OCI-LY7 (cell line): ENCODE measurements at regions not wholly inside any gene's neighbourhood (a gene's known extent, or its start where the extent isn't known, plus 50 kb on each side); places are given as distances from the start of the nearest gene placed in this dataset.

Experiments used
- BruUV-seq: library from RNA; stranded (reverse); fragments of 400-500 nt; replicated peaks from 2 replicates; lab custom pipeline; 2021; lab: Mats Ljungman, UMichigan
- CTCF ChIA-PET: fragments of 300-600 bp; sonication (Branson Sonifier 250); formaldehyde crosslinking; loops from one replicate; lab custom pipeline; 2022; ENCODE audit warnings: antibody characterized with exemption; ENCODE audit not compliant: unreplicated experiment; lab: Charles Lee
- POLR2A ChIA-PET: fragments of 300-600 bp; sonication (Branson Sonifier 250); formaldehyde crosslinking; loops from one replicate; lab custom pipeline; 2022; ENCODE audit warnings: antibody characterized with exemption; lab: Charles Lee
- DNase-seq: peaks from one replicate; pipeline ENCODE4 v3.0.0-alpha.2; 2015; ENCODE audit warnings: low spot score
- H2AFZ ChIP-seq: fragments of 200-600 bp; sonication (generic), shearing (Covaris generic); 2 replicates; pipeline ENCODE4 v1.6.1; 2014; ENCODE audit warnings: mild to moderate bottlenecking, antibody characterized with exemption, low read length, moderate library complexity
- H3K27ac ChIP-seq: fragments of 200-600 bp; sonication (generic); 2 replicates; pipeline ENCODE4 v1.5.1; 2014; ENCODE audit warnings: mixed run types, low read depth, mild to moderate bottlenecking, moderate library complexity, low read length, inconsistent platforms; ENCODE audit not compliant: poor library complexity, severe bottlenecking
- H3K36me3 ChIP-seq: fragments of 200-600 bp; sonication (generic); 2 replicates; pipeline ENCODE4 v1.6.1; 2014; ENCODE audit warnings: mild to moderate bottlenecking, antibody characterized with exemption, low read length, moderate library complexity, mixed read lengths; ENCODE audit not compliant: insufficient read depth
- H3K4me1 ChIP-seq: fragments of 200-600 bp; sonication (generic); 2 replicates; pipeline ENCODE4 v1.5.1; 2014; ENCODE audit warnings: mild to moderate bottlenecking, low read length; ENCODE audit not compliant: insufficient read depth, poor library complexity, severe bottlenecking
- H3K4me2 ChIP-seq: fragments of 200-600 bp; sonication (generic); 2 replicates; pipeline ENCODE4 v1.6.1; 2014; ENCODE audit warnings: mild to moderate bottlenecking, low read length
- H3K4me3 ChIP-seq: fragments of 200-600 bp; sonication (generic); 2 replicates; pipeline ENCODE4 v1.5.1; 2014; ENCODE audit warnings: mild to moderate bottlenecking, low read depth, low read length; ENCODE audit not compliant: poor library complexity, severe bottlenecking
- H3K79me2 ChIP-seq: fragments of 200-600 bp; sonication (generic); 2 replicates; pipeline ENCODE4 v1.6.1; 2016; ENCODE audit warnings: low read depth, mild to moderate bottlenecking, low read length, moderate library complexity, mixed read lengths; ENCODE audit not compliant: insufficient read depth
- H3K9me2 ChIP-seq: fragments of 200-600 bp; sonication (generic); 2 replicates; pipeline ENCODE4 v1.6.1; 2016; ENCODE audit warnings: mild to moderate bottlenecking, low read length, mixed read lengths; ENCODE audit not compliant: insufficient read depth
- H3K9me3 ChIP-seq: fragments of 200-600 bp; sonication (generic); 2 replicates; pipeline ENCODE4 v1.6.1; 2014; ENCODE audit warnings: mild to moderate bottlenecking, mixed run types, low read length, mixed read lengths
- H4K20me1 ChIP-seq: fragments of 200-600 bp; sonication (generic); 2 replicates; pipeline ENCODE4 v1.6.1; 2014; ENCODE audit warnings: mild to moderate bottlenecking, antibody characterized with exemption, low read length, moderate library complexity, mixed read lengths; ENCODE audit not compliant: insufficient read depth
- EZH2phosphoT487 ChIP-seq: fragments of 200-600 bp; sonication (generic); IDR thresholded peaks from 2 replicates; pipeline ENCODE4 v1.6.1; 2018; ENCODE audit warnings: low read depth, borderline replicate concordance, mild to moderate bottlenecking, mixed run types, antibody characterized with exemption, low read length, moderate library complexity, mixed read lengths
- intact Hi-C: fragments of 100-400 bp; cut with micrococcal nuclease; formaldehyde crosslinking; loops from one replicate; pipeline ENCODE4 v1.10.0; 2022; ENCODE audit not compliant: unreplicated experiment
- TF ChIP-seq, protein P1 (sequence below): fragments of 200-600 bp; sonication (generic); conservative IDR thresholded peaks from 2 replicates; pipeline ENCODE4 v1.5.1; 2014; ENCODE audit warnings: mild to moderate bottlenecking, antibody characterized with exemption, low read length, moderate library complexity, mixed read lengths

DNA sequence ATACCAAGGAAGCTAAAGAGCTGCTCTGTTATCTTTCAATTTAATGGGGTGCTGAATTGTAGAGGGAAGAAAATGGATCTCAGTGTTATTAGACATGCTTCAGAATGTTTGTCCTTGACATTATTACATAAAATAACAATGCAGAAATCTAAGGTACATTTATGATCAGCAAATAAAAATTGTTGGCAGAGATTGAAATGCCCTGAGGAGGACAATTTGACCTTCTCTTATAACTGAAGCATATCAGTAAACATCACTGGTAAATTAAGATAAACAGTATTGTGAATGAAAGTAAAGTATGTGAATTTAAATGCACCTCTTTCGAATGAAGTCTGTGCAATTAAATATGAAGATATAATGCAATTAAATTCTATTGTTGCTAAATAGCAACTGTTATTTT lies 1362.1 kb upstream of the ATXN8OS start:
- DNase-seq, result no peak

DNA sequence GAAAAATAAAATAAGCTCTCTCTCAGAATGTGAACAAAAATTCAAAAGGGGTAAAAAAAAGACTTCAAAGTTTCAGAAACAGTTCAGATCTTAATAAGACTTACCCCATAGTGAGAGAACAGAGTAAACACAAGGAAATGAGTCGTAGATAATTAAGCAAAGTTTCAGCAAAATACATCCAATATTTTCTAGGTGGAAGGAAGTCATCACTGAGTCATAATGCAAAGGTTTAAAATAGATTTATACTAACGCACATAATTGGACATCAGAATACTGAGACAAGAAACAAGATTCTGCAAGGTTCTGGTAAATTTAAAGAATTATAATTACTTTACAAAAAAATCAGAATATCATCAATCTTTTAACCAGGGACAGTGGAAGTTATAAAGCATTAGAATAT lies 1370.7 kb upstream of the ATXN8OS start:
- CTCF ChIA-PET, result no interaction called here

More for the DNA sequence above, 1362.1 kb upstream of the ATXN8OS start:
- Histone ChIP-seq H3K36me3 (no peaks in the 10 kb centered on the region), H2AFZ (no peak overlapping the region), H3K27ac (no peak overlapping the region), H3K9me3 (no peaks in the 10 kb centered on the region), H3K4me2 (no peak overlapping the region), H3K79me2 (no peaks in the 10 kb centered on the region), H4K20me1 (no peaks in the 10 kb centered on the region), H3K4me3 (no peak overlapping the region), H3K4me1 (no peaks in the 10 kb centered on the region), H3K9me2 (no peaks in the 10 kb centered on the region)
- no peak for TF ChIP-seq EZH2phosphoT487
- TF ChIP-seq, protein P1, sequence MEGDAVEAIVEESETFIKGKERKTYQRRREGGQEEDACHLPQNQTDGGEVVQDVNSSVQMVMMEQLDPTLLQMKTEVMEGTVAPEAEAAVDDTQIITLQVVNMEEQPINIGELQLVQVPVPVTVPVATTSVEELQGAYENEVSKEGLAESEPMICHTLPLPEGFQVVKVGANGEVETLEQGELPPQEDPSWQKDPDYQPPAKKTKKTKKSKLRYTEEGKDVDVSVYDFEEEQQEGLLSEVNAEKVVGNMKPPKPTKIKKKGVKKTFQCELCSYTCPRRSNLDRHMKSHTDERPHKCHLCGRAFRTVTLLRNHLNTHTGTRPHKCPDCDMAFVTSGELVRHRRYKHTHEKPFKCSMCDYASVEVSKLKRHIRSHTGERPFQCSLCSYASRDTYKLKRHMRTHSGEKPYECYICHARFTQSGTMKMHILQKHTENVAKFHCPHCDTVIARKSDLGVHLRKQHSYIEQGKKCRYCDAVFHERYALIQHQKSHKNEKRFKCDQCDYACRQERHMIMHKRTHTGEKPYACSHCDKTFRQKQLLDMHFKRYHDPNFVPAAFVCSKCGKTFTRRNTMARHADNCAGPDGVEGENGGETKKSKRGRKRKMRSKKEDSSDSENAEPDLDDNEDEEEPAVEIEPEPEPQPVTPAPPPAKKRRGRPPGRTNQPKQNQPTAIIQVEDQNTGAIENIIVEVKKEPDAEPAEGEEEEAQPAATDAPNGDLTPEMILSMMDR, result no peak
- POLR2A ChIA-PET, result no interaction called here
- CTCF ChIA-PET, result no interaction called here
- BruUV-seq, result no TSS peak
- intact Hi-C loops, result no loop called here

DNA sequence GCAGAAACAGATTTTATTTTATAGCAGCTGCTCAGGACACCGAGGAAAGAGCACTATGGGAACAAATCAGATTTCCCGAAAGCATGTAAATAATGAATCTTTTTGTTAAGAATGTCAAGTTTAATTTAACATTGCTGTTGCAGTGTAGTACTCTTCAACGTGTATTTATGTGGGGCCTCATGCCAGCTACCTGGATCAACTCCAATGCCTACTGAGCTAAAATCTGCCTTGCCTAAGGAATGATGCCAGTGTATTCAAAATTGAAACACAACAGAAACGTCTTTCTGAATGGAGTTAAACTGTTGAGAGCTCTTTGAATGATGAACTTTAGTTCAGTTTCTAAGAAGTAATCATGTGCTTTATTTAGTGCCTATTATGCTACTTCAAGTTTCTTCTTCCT lies 1379.8 kb upstream of the ATXN8OS start:
- H3K9me2 ChIP-seq, result no peaks in the 10 kb centered on the region
- no peak overlapping the region for H3K4me2 ChIP-seq
- H3K36me3 ChIP-seq, result no peaks in the 10 kb centered on the region
- H2AFZ ChIP-seq, result no peak overlapping the region
- no peak overlapping the region for H3K4me3 ChIP-seq
- no peak for TF ChIP-seq EZH2phosphoT487
- TF ChIP-seq, protein P1, result no peak
- intact Hi-C loops, result no loop called here
- no peak for DNase-seq
- H3K4me1 ChIP-seq, result no peaks in the 10 kb centered on the region
- no peaks in the 10 kb centered on the region for H4K20me1 ChIP-seq
- no peaks in the 10 kb centered on the region for H3K79me2 ChIP-seq
- ChIA-PET POLR2A (no interaction called here), CTCF (no interaction called here)
- no TSS peak for BruUV-seq
- H3K27ac ChIP-seq, result no peak overlapping the region
- H3K9me3 ChIP-seq, result no peaks in the 10 kb centered on the region

More for the DNA sequence above, 1370.7 kb upstream of the ATXN8OS start:
- H3K27ac ChIP-seq, result no peak overlapping the region
- H3K79me2 ChIP-seq, result no peaks in the 10 kb centered on the region
- TF ChIP-seq, protein P1, result no peak
- TF ChIP-seq EZH2phosphoT487, result no peak
- no peak overlapping the region for H2AFZ ChIP-seq
- POLR2A ChIA-PET, result no interaction called here
- H3K36me3 ChIP-seq, result no peaks in the 10 kb centered on the region
- H4K20me1 ChIP-seq, result no peaks in the 10 kb centered on the region
- H3K9me2 ChIP-seq, result no peaks in the 10 kb centered on the region
- BruUV-seq, result no TSS peak
- no peak overlapping the region for H3K4me2 ChIP-seq
- no peaks in the 10 kb centered on the region for H3K9me3 ChIP-seq
- no peak for DNase-seq
- intact Hi-C loops, result no loop called here
- no peaks in the 10 kb centered on the region for H3K4me1 ChIP-seq
- no peak overlapping the region for H3K4me3 ChIP-seq
